ENCODE measurements at regions not wholly inside any gene's neighbourhood (a gene's known extent, or its start where the extent isn't known, plus 50 kb on each side); places are given as distances from the start of the nearest gene placed in this dataset.

DNA sequence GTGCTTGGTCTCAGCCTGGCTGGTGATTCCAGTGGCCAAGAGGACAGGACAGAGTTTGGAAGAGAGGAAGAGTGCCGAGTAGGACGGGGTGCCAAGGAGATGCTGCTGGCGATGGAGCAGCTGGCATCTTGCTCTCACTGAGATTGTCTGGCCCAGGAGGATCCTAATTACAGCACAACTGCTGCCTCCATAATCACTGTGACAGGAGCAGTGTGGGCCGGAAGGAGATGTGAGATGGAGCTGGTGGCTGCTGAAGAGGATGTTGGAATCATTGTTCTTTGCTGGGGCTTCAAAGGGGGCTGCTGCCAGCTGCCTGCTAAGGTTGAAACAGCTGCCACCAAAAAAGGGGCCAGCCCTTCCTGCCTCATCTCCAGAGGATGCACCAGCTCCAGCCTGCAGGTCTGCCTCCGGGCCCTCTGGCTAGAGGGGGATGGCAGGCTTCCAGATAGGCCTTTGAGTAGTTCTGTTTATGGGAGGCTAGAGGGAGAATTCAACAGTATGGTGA is 214.4 kb downstream of the RNF144B start:
- H3K4me1 ChIP-seq (ENCODE audit: low read depth), result peaks cover 9% of the 10 kb centered on the region
- ATAC-seq, result no peak
- intact Hi-C loops (cut with DNase I, micrococcal nuclease), result no loop called here
- no peak overlapping the region for H3K4me3 ChIP-seq
- H3K36me3 ChIP-seq (ENCODE audit: low read depth), result no peaks in the 10 kb centered on the region
- no peaks in the 10 kb centered on the region for H3K9me3 ChIP-seq
- TF ChIP-seq, protein P1, sequence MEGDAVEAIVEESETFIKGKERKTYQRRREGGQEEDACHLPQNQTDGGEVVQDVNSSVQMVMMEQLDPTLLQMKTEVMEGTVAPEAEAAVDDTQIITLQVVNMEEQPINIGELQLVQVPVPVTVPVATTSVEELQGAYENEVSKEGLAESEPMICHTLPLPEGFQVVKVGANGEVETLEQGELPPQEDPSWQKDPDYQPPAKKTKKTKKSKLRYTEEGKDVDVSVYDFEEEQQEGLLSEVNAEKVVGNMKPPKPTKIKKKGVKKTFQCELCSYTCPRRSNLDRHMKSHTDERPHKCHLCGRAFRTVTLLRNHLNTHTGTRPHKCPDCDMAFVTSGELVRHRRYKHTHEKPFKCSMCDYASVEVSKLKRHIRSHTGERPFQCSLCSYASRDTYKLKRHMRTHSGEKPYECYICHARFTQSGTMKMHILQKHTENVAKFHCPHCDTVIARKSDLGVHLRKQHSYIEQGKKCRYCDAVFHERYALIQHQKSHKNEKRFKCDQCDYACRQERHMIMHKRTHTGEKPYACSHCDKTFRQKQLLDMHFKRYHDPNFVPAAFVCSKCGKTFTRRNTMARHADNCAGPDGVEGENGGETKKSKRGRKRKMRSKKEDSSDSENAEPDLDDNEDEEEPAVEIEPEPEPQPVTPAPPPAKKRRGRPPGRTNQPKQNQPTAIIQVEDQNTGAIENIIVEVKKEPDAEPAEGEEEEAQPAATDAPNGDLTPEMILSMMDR (IDR thresholded peaks at IDR 0.05), result no peak
- DNase-seq, result no peak

DNA sequence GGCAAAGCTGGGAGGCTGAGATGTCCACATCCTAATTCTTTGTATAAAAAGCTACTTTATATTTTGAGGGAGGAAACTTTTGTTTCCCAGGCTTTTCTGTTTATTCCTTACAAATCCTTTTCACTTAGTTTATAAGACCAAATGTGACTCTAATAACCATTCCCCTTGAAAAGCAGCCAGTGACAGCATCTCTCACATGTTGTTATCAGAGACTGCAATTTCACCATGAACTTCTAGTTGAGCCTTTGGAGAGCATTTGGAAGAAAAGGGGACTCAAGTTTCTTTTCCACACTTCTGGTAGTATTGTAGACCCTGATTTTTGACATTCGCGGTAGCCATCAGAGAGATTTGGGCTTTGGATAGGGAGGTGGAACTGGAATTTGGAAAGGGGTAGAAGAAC is 215.8 kb downstream of the RNF144B start:
- intact Hi-C loops (cut with DNase I, micrococcal nuclease), result no loop called here

DNA sequence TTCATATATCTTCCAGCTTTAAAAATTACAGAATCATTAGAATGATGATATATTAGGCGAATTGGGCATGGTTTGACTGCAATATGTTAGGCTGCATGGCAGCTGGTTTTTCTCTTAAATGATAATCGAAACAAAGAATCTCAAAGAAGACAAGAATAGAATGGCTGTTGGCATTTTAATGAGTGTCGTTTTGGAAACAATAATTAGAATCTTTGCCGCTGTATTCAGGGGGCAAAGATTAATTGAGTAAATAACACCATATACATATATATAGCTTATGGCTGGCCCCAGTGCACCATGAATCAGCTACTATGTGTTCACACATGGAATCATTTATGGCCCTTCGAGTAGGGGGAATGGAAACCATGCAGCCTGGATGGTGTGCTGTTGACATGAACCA is 216.2 kb downstream of the RNF144B start:
- H3K9me3 ChIP-seq, result no peaks in the 10 kb centered on the region
- intact Hi-C loops (cut with DNase I, micrococcal nuclease), result no loop called here
- DNase-seq, result no peak
- H3K4me3 ChIP-seq, result no peak overlapping the region
- no peaks in the 10 kb centered on the region for H3K36me3 ChIP-seq (ENCODE audit: low read depth)
- no peak for ATAC-seq
- no peaks in the 10 kb centered on the region for H3K4me1 ChIP-seq (ENCODE audit: low read depth)
- TF ChIP-seq, protein P1 (IDR thresholded peaks at IDR 0.05), result no peak

More for the DNA sequence above, 215.8 kb downstream of the RNF144B start:
- Histone ChIP-seq H3K36me3 (ENCODE audit: low read depth) (no peaks in the 10 kb centered on the region), H3K4me3 (no peak overlapping the region), H3K4me1 (ENCODE audit: low read depth) (no peaks in the 10 kb centered on the region), H3K9me3 (no peaks in the 10 kb centered on the region)
- DNase-seq, result no peak
- TF ChIP-seq, protein P1 (IDR thresholded peaks at IDR 0.05), result no peak
- no peak for ATAC-seq

DNA sequence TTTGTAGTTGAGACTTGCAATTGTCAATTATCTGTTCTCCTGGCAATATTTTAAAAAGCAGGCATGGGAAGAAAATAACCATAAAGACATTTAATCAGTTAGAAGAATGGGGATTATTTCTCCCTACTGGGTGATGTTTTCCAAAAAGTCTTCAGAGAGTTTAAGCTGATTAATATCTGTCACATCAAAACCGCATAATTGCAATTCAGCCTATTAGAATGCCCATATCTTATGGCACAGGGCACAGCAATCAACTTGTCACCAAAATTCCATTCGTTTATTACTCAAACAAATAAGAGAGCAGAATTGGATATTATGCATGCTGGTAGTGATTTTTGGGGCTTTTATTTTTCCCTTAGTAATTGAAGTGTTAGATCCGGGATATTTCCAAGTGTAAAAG is 218.7 kb downstream of the RNF144B start:
- TF ChIP-seq, protein P1 (IDR thresholded peaks at IDR 0.05), result no peak
- Histone ChIP-seq H3K4me1 (ENCODE audit: low read depth) (no peaks in the 10 kb centered on the region), H3K9me3 (no peaks in the 10 kb centered on the region), H3K36me3 (ENCODE audit: low read depth) (no peaks in the 10 kb centered on the region), H3K4me3 (no peak overlapping the region)
- DNase-seq (no peak), ATAC-seq (no peak)
- intact Hi-C loops (cut with DNase I, micrococcal nuclease), result no loop called here

DNA sequence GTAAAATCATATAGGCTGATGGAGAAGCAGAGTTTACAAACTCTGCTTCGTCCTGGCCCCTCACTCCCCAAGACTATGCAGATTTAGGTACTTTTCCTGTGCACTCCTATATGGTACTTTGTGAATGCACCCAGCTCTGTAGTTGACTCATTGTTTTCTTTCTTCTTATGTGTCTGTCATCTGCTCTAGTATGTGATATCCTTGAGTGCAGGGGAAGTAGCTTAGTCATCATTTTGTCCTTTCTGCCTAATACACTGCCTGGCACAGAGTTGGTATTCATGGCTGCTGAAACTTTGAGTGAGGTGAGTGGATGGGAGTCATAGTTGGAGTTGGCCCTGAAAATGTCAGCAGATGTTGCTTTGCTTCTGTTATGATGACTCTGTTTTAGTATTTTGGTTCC is 222.6 kb downstream of the RNF144B start:
- intact Hi-C loops (cut with DNase I, micrococcal nuclease), result no loop called here
- no peak for ATAC-seq

More for the DNA sequence above, 222.6 kb downstream of the RNF144B start:
- Histone ChIP-seq H3K36me3 (ENCODE audit: low read depth) (no peaks in the 10 kb centered on the region), H3K9me3 (no peaks in the 10 kb centered on the region), H3K4me1 (ENCODE audit: low read depth) (no peaks in the 10 kb centered on the region), H3K4me3 (no peak overlapping the region)
- no peak for DNase-seq
- TF ChIP-seq, protein P1 (IDR thresholded peaks at IDR 0.05), result no peak
